Vagina (tissue), 2 donors: ENCODE measurements at regions not wholly inside any gene's neighbourhood (a gene's known extent, or its start where the extent isn't known, plus 50 kb on each side); places are given as distances from the start of the nearest gene placed in this dataset.

Source experiments
- POLR2A ChIP-seq, 2 donors: fragments of 450-650 bp; IDR thresholded peaks; one replicate each; pipeline ENCODE4 v1.6.1; 2017; ENCODE audit warnings: antibody characterized with exemption in 2 of 2, mild to moderate bottlenecking in 2 of 2, moderate library complexity in 2 of 2
- POLR2AphosphoS5 ChIP-seq, 2 donors: sonication (generic); formaldehyde crosslinking; IDR thresholded peaks; one replicate each; pipeline ENCODE4 v1.9.0; 2017; ENCODE audit warnings: antibody characterized with exemption in 2 of 2, mild to moderate bottlenecking in 2 of 2, low read depth in 1 of 2; ENCODE audit not compliant: insufficient read depth in 1 of 2

- peak in 1 of 2 donors; percentile 24 for TF ChIP-seq POLR2AphosphoS5 (IDR thresholded peaks at IDR 0.05; ENCODE audit: insufficient read depth in 1 of 2, low read depth in 1 of 2)
- no peak for TF ChIP-seq POLR2A (IDR thresholded peaks at IDR 0.05)
Observed at GRCh38 chr1:81699234-81699633, 101.5 kb upstream of the ADGRL2 start.
